Fibroblast of skin of left quadriceps (primary cell): ENCODE measurements at regions not wholly inside any gene's neighbourhood (a gene's known extent, or its start where the extent isn't known, plus 50 kb on each side); places are given as distances from the start of the nearest gene placed in this dataset.

Experiments
- DNase-seq, 2 experiments: peaks; one replicate each; pipeline ENCODE4 v3.0.0-alpha.2; 2013; ENCODE audit warnings: low read depth in 2 of 2

- DNase-seq: no peak
These were observed 154.1 kb downstream of the NUP210 start for GRCh38 chr3:13266005-13266404.

- DNase-seq: no peak
These were observed 154.6 kb downstream of the NUP210 start for GRCh38 chr3:13265507-13265906.

- DNase-seq: no peak
These were observed 155.1 kb downstream of the NUP210 start for GRCh38 chr3:13265016-13265415.

- DNase-seq: no peak
These were observed 155.7 kb downstream of the NUP210 start for GRCh38 chr3:13264468-13264795.

DNA sequence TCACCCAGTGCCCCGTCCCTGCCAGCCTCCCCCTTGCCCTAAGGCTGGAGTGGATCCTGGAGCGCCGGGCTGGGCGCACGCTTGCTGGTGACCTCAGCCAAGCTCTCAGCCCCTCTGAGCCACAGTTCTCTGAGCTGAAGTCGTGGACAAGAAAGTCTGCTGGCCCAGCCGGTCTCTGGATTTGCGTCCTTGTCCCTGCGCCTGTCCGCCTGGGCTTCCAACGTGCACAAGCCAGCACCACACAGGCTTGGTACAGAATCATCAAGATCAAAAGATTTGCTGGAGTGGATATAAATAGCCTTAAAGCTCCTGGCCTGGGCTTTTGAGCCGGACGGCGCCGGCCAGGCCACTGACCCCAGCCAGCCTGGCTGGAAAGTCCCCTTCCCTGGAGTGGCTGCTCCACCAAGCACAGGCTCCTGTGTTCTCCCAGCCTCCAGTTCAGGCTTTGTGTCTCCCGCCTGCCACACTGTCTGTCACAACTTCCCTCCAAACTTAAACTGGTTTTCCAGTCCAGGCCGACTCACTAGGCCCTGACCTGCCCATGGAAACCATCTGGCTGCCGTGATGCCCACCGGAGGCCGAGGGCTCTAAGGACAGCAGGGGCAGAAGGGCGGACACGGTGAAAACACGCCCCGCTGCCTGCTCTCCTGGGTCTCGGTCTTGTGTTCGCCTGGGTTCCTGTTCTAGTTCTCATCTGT is 156.2 kb downstream of the NUP210 start:
- DNase-seq: no peak

DNA sequence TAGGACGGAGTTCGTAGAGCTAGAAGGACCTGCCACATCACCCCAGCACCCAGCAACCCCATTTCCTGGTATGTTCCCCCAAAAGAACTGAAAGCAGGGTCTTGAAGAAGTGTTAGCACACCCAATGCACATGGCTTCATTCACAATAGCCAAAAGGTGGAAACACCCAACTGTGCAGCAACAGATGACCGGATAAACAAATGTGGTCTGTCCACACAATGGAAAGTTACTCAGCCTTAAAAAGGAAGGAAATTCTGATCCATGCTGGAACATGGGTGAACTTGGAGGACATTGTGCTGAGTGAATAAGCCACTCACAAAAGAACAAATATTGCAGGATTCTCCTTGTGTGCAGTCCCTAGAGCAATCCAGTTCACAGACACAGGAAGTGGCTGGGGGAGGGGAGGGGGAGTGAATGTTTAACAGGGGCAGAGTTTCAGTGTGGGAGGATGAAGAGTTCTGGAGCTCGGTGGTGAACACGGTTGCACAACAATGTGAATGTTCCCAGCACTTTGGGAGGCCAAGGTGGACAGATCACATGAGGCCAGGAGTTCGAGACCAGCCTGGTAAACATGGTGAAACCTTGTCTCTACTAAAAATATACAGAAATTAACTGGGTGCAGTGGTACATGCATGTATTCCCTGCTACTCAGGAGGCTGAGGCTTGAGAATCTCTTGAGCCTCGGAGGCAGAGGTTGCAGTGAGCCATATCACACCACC is 157.5 kb downstream of the NUP210 start:
- DNase-seq: no peak

DNA sequence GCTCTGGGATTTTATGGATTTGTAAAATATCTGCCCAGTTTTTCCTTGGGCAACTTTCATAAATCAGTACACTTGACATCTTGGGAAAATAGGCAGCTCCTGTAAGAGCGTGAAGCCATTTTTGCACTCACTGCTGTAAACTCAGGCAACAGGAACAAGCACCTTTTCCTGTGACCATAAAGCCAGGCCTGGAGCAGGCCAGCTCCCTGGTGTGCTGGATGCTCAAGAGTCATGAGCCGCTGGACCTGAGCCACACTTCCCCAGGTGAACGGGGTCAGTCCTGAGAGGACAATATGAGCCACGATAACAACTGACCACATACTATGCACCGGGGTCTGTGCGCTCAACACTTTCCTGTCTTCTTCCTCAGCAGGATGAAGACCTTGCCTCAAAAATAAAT is 158.2 kb downstream of the NUP210 start:
- DNase-seq: no peak

GRCh38 chr3:13261104-13261830 is 158.9 kb downstream of the NUP210 start:
- no peak for DNase-seq

- DNase-seq: no peak
These were observed 159.6 kb downstream of the NUP210 start for GRCh38 chr3:13260259-13261103.

- DNase-seq: no peak
These were observed 160.3 kb downstream of the NUP210 start for GRCh38 chr3:13259831-13260230.

GRCh38 chr3:13258986-13259514 is 161.1 kb downstream of the NUP210 start:
- DNase-seq: no peak

GRCh38 chr3:13258280-13258679 is 161.8 kb downstream of the NUP210 start:
- DNase-seq: no peak

DNA sequence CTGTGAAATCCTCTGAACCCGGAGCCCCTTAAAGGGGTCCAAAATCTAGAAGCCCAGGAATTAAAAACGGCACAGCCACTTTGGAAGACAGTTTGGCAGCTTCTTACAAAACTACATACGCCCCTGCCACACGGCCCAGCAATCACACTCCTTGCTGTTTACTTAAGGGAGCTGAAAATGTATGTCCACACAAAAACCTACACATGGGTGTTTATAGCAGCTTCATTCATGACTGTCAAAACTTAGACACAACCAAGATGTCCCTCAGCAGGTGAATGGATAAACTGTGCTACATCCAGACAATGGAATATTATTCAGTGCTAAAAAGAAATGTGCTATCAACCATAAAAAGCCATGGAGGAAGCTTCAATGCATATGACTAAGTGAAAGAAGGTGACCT is 162.5 kb downstream of the NUP210 start:
- DNase-seq: no peak

- no peak for DNase-seq
These were observed 163.3 kb downstream of the NUP210 start for GRCh38 chr3:13256845-13257244.

- DNase-seq: no peak
These were observed 165.8 kb downstream of the NUP210 start for GRCh38 chr3:13254028-13254951.

DNA sequence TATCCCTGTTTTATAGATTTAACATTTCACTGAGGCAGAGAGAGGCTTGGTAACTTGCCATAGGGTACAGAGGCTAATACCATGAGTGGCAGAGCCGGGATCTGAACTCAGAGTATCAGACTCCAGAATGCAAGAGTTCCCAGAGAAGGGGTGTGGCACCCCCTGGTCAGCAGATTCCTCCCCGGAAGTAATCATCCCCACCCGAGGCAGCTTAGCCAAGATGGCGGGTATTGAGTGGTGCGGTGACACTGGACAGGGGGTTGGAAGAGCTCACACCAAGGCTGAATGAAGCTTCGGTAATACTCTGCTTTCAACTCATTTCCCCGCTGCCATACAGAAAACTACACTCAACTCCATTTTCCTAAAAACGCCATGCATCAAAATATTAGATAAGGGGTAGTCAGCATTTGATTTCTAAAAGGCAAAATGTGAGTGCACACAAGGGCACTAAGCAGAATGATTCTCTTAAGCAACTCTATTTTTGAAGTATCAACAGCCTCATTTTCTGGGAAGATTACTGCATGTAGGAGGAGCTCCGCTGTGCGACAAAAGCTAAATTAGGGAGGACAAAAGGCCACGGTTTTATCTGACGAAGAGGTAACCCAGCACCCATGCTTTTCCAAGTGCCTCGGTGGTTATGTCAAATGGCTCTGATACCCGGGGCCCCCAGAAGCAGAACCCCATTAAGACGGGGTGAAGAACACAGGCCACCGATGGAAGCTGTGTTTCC is 166.7 kb downstream of the NUP210 start:
- no peak for DNase-seq

DNA sequence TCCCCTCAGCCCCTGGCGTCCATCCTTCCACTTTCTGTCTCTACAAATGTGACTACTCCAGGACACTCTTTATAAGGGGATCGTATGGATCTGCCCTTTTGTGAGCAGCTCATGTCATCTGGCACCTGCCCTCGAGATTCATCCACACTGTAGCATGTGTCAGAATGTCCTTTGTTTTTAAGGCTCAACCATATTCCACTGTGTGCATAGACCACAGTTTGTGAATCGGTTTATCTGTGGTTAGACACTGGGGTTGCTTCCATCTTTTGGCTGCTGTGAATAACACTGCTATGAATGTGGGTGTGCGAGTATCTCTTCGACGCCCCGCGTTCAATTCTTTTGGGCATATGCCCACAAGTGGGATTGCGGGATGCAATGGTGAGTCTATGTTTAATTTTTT is 167.9 kb downstream of the NUP210 start:
- DNase-seq: no peak

GRCh38 chr3:13251166-13251903 is 168.8 kb downstream of the NUP210 start:
- no peak for DNase-seq

- no peak for DNase-seq
These were observed 170.3 kb downstream of the NUP210 start for GRCh38 chr3:13249664-13250390.
